ENCODE measurements at regions not wholly inside any gene's neighbourhood (a gene's known extent, or its start where the extent isn't known, plus 50 kb on each side); places are given as distances from the start of the nearest gene placed in this dataset.

- TF ChIP-seq USF2 (IDR thresholded peaks at IDR 0.05; ENCODE audit: low read length): no peak
- no peak for TF ChIP-seq RNF2 (IDR thresholded peaks at IDR 0.05; ENCODE audit: borderline replicate concordance, low read depth, low read length, missing control alignments, poor library complexity, severe bottlenecking)
- no peak for TF ChIP-seq SAP30 (IDR thresholded peaks at IDR 0.05; ENCODE audit: insufficient read depth, insufficient replicate concordance, low read length)
- TF ChIP-seq TBP (IDR thresholded peaks at IDR 0.05; ENCODE audit: low read depth, low read length): no peak
- TF ChIP-seq EZH2 (IDR thresholded peaks at IDR 0.05; ENCODE audit: low read depth, low read length, severe bottlenecking): no peak
Observed at GRCh38 chr1:79695138-79695537, 688.6 kb upstream of the ADGRL4 start (continued).

All from H1 (cell line).